Mucosa of descending colon (tissue), 3 donors: ENCODE measurements at regions not wholly inside any gene's neighbourhood (a gene's known extent, or its start where the extent isn't known, plus 50 kb on each side); places are given as distances from the start of the nearest gene placed in this dataset.

Experiments
- ATAC-seq: fragments of 200-7000 bp; cut with Tn5 transposase; one replicate; pipeline ENCODE4 v1.9.1; 2020; ENCODE audit warnings: mild to moderate bottlenecking, moderate library complexity
- DNase-seq, 3 donors: peaks; one replicate each; pipeline ENCODE4 v3.0.0-alpha.2; 2020
- H3K36me3 ChIP-seq: fragments of 200-600 bp; one replicate; pipeline ENCODE4 v1.8.0; 2021; ENCODE audit warnings: low read depth, mild to moderate bottlenecking
- H3K4me1 ChIP-seq: fragments of 200-600 bp; one replicate; pipeline ENCODE4 v1.8.0; 2021; ENCODE audit warnings: low read depth, mild to moderate bottlenecking
- H3K4me3 ChIP-seq: fragments of 200-600 bp; one replicate; pipeline ENCODE4 v1.8.0; 2021; ENCODE audit warnings: mild to moderate bottlenecking
- H3K9me3 ChIP-seq: fragments of 200-600 bp; one replicate; pipeline ENCODE4 v1.8.0; 2021; ENCODE audit warnings: mild to moderate bottlenecking
- intact Hi-C, 2 donors: fragments of 100-400 bp; cut with DNase I in 1 of 2; cut with micrococcal nuclease in 1 of 2; formaldehyde crosslinking; loops; one replicate each; pipeline versions ENCODE4 v1.11.0 to v1.11.1; 2022; cut with DNase I, micrococcal nuclease
- TF ChIP-seq, protein P1 (sequence below): fragments of 200-600 bp; IDR thresholded peaks from one replicate; pipeline ENCODE4 v1.8.0; 2022; ENCODE audit warnings: antibody characterized with exemption, mild to moderate bottlenecking
- donor health status: DM: no; HTN: no; CAD: no; lungs with moderate emphysema.
- donor health status: DM: no; HTN: no; CAD: no.
- donor health status: DM: no; HTN: yes; CAD: no.

DNA sequence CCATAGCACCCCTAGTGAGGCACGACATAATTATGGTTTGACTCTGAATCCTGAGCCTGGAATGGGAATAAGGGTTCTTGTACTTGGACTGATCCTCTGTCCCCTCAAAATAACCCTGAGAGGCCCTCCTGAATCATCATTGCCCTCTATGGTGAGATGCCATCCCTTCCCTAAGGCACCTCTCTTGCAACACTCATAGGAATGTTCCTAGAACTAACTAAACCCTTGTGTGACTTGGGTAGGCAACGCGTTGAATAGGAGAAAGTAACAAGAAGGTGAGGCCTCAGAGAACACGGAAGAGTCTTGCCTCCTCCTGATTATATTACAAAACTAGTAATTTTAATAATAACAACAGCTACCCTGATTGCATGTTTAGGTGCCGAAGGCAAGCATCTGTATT lies 189.1 kb upstream of the ANKFN1 start:
- no peaks in the 10 kb centered on the region for H3K9me3 ChIP-seq
- no peaks in the 10 kb centered on the region for H3K36me3 ChIP-seq
- peaks cover 7% of the 10 kb centered on the region for H3K4me1 ChIP-seq
- ATAC-seq (no peak), DNase-seq (no peak)
- TF ChIP-seq, protein P1, sequence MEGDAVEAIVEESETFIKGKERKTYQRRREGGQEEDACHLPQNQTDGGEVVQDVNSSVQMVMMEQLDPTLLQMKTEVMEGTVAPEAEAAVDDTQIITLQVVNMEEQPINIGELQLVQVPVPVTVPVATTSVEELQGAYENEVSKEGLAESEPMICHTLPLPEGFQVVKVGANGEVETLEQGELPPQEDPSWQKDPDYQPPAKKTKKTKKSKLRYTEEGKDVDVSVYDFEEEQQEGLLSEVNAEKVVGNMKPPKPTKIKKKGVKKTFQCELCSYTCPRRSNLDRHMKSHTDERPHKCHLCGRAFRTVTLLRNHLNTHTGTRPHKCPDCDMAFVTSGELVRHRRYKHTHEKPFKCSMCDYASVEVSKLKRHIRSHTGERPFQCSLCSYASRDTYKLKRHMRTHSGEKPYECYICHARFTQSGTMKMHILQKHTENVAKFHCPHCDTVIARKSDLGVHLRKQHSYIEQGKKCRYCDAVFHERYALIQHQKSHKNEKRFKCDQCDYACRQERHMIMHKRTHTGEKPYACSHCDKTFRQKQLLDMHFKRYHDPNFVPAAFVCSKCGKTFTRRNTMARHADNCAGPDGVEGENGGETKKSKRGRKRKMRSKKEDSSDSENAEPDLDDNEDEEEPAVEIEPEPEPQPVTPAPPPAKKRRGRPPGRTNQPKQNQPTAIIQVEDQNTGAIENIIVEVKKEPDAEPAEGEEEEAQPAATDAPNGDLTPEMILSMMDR: no peak
- intact Hi-C loops: no loop called here
- no peak overlapping the region for H3K4me3 ChIP-seq

DNA sequence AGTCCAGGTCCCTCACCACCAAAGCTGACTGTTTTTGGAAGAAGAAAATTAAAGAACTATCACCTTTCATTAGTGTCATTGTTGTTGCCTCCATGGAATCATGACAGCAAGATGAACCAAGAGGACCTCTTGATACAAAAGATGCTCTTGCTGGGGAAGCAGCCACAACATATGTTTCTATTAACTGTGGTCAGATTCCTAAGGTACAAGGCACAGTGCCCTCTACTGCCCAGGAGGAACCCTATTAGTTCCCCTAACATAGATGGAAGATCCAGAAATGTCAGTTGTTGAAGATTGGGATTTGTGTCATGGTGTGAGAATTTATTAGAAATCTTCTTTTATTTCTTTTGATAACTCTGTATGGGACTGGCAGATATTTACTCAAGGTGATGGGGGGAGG lies 188.2 kb upstream of the ANKFN1 start:
- no peak overlapping the region for H3K4me3 ChIP-seq
- DNase-seq: no peak
- ATAC-seq: no peak
- peaks cover 7% of the 10 kb centered on the region for H3K4me1 ChIP-seq
- H3K9me3 ChIP-seq: no peaks in the 10 kb centered on the region
- TF ChIP-seq, protein P1: no peak
- H3K36me3 ChIP-seq: no peaks in the 10 kb centered on the region
- intact Hi-C loops: no loop called here

DNA sequence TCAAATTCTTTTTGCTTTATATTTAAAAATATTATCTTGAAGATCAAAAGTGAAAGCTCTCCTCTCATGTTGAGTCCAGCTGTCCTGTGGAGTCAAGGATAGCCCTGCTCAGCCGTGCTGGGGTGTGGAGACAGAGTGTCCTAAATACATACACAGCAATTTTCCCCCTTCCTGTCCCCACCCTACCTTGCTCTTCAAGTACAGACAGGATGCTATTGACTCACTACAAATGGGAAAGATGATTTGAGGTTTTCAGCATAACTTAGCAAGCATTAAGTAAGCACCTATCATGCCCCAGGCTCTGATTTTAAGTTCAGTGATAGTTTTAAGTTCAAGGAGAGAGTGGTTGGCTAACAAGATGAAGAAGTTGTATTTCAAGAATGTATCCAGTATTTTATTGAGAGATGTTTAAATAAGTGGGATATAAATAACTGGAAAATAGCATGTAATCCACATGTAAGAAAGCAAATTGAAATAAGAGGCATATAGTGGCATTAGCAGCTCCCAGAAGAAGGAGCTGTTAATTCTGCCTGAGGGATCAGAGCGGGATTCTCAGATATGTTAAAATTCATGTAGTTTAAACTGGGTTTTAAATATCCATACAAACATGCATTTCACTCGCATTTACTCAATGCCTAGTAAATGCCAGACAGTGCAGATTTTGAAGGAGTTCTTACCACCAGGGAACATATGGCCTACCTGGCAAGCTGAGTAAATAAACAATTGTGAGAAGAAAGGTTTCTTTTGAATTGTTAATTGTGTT lies 183.5 kb upstream of the ANKFN1 start:
- TF ChIP-seq, protein P1: no peak
- H3K36me3 ChIP-seq: no peaks in the 10 kb centered on the region
- no peak overlapping the region for H3K4me3 ChIP-seq
- DNase-seq (no peak), ATAC-seq (no peak)
- no peaks in the 10 kb centered on the region for H3K4me1 ChIP-seq
- no peaks in the 10 kb centered on the region for H3K9me3 ChIP-seq
- intact Hi-C loops: no loop called here

DNA sequence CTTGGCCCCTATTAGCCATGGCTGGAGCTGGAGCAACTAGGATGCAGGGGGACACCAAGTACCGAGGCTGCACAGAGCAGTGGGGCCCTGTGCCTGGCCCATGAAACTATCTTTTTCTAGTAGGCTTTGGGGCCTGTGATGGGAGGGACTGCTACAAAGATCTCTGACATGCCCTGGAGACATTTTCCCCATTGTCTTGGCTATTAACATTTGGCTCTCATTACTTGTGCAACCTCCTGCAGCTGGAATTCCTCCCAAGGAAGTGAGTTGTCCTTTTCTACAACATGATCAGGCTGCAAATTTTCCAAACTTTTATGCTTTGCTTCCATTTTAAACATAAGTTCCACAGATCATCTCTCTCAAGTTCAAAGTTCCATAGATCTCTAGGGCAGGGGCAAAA lies 174.7 kb upstream of the ANKFN1 start:
- intact Hi-C loops: no loop called here
- Histone ChIP-seq H3K36me3 (no peaks in the 10 kb centered on the region), H3K4me3 (no peak overlapping the region), H3K4me1 (no peaks in the 10 kb centered on the region), H3K9me3 (no peaks in the 10 kb centered on the region)
- no peak for DNase-seq
- TF ChIP-seq, protein P1: no peak
- ATAC-seq: no peak

DNA sequence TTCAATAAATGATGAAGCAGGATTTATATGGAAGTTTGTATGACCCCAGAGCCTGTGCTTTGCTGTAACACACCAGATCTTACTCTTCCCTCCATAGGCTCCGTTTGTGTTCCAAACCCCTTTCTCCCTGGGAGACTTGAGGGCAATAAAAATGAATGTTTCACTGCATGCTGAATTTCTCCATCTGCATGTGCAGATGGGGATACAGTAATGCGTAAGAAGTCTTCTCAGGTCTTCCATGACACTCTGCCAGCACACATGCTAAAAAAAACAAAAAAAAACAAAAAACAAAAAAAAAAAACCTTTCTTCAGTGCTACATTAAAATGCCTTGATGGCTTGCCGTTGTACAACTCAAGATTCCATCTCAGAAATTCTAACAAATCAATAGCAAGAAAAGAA lies 170.2 kb upstream of the ANKFN1 start:
- no peak for DNase-seq
- TF ChIP-seq, protein P1: no peak
- intact Hi-C loops: no loop called here
- Histone ChIP-seq H3K9me3 (no peaks in the 10 kb centered on the region), H3K36me3 (no peaks in the 10 kb centered on the region), H3K4me3 (no peak overlapping the region), H3K4me1 (no peaks in the 10 kb centered on the region)
- ATAC-seq: no peak

DNA sequence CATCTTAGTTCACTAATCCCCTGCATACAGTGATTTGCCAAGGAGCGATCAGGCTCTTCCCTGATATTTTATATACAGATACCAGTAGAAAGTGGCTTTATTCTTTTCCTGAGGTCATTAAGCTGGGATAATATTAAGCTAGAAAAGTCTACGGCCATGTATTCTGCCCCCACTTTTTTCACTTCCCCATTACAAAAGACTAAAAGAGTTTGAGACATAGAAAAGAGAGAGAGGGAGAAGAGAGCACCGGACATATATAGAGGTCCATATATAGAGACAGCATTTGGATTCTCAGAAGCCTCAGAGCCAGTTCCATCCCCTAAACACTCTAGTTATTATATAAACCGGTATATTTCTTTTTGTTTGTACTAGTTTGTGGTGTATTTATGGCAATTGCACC lies 166.5 kb upstream of the ANKFN1 start:
- no peak for ATAC-seq
- H3K4me3 ChIP-seq: no peak overlapping the region
- no peak for DNase-seq
- intact Hi-C loops: no loop called here
- H3K9me3 ChIP-seq: no peaks in the 10 kb centered on the region
- no peaks in the 10 kb centered on the region for H3K4me1 ChIP-seq
- no peaks in the 10 kb centered on the region for H3K36me3 ChIP-seq
- TF ChIP-seq, protein P1: no peak
